ENCODE measurements at regions not wholly inside any gene's neighbourhood (a gene's known extent, or its start where the extent isn't known, plus 50 kb on each side); places are given as distances from the start of the nearest gene placed in this dataset.

- no peak for TF ChIP-seq CTCF (IDR thresholded peaks at IDR 0.05)
- no peak for TF ChIP-seq POLR2A (IDR thresholded peaks at IDR 0.05)
These were observed 800.1 kb upstream of the CITED2 start for GRCh38 chr6:140174524-140174923.
